ENCODE measurements at regions not wholly inside any gene's neighbourhood (a gene's known extent, or its start where the extent isn't known, plus 50 kb on each side); places are given as distances from the start of the nearest gene placed in this dataset.
A peak's percentile ranks its signal among the peaks of the same experiment; 100 is the strongest.
"Not testable (repeated sequence)": the region's sequence is repeated elsewhere in the genome, so short reads cannot be mapped to it uniquely, and the experiment has no call there.

GRCh38 chr5:92265804-92266203 is 882.7 kb upstream of the ARRDC3 start:
- H3K27me3 ChIP-seq (replicated peaks; ENCODE audit: control insufficient read depth, insufficient read depth, low read length): no peaks in the 10 kb centered on the region

GRCh38 chr5:92255605-92256004 is 872.5 kb upstream of the ARRDC3 start:
- H3K4me1 ChIP-seq (ENCODE audit: control insufficient read depth, insufficient read depth, low read length); H3K27me3 ChIP-seq (replicated peaks; ENCODE audit: control insufficient read depth, insufficient read depth, low read length); H3K9me3 ChIP-seq (ENCODE audit: control insufficient read depth, low read length); H3K4me3 ChIP-seq (ENCODE audit: low read length); H3K36me3 ChIP-seq (ENCODE audit: control insufficient read depth, insufficient read depth, low read length, severe bottlenecking); H3K9ac ChIP-seq (ENCODE audit: low read length); DNase-seq (ENCODE audit: low read depth): not testable (repeated sequence)

More at GRCh38 chr5:92265804-92266203, 882.7 kb upstream of the ARRDC3 start:
- no peak overlapping the region for H3K4me3 ChIP-seq (ENCODE audit: low read length)
- no peak for DNase-seq (ENCODE audit: low read depth)
- no peak overlapping the region for H3K9ac ChIP-seq (ENCODE audit: low read length)
- H3K9me3 ChIP-seq (ENCODE audit: control insufficient read depth, low read length): no peaks in the 10 kb centered on the region
- no peaks in the 10 kb centered on the region for H3K36me3 ChIP-seq (ENCODE audit: control insufficient read depth, insufficient read depth, low read length, severe bottlenecking)
- no peaks in the 10 kb centered on the region for H3K4me1 ChIP-seq (ENCODE audit: control insufficient read depth, insufficient read depth, low read length)

GRCh38 chr5:92248518-92248917 is 865.4 kb upstream of the ARRDC3 start:
- Histone ChIP-seq H3K27me3 (replicated peaks; ENCODE audit: control insufficient read depth, insufficient read depth, low read length) (no peaks in the 10 kb centered on the region), H3K4me3 (ENCODE audit: low read length) (no peak overlapping the region), H3K9me3 (ENCODE audit: control insufficient read depth, low read length) (peaks cover 7% of the 10 kb centered on the region), H3K9ac (ENCODE audit: low read length) (no peak overlapping the region), H3K4me1 (ENCODE audit: control insufficient read depth, insufficient read depth, low read length) (no peaks in the 10 kb centered on the region), H3K36me3 (ENCODE audit: control insufficient read depth, insufficient read depth, low read length, severe bottlenecking) (no peaks in the 10 kb centered on the region)
- no peak for DNase-seq (ENCODE audit: low read depth)

- no peaks in the 10 kb centered on the region for H3K4me1 ChIP-seq (ENCODE audit: control insufficient read depth, insufficient read depth, low read length)
- no peak overlapping the region for H3K9ac ChIP-seq (ENCODE audit: low read length)
- no peak overlapping the region for H3K4me3 ChIP-seq (ENCODE audit: low read length)
- H3K27me3 ChIP-seq (replicated peaks; ENCODE audit: control insufficient read depth, insufficient read depth, low read length): no peaks in the 10 kb centered on the region
- H3K9me3 ChIP-seq (ENCODE audit: control insufficient read depth, low read length): no peaks in the 10 kb centered on the region
- DNase-seq (ENCODE audit: low read depth): no peak
- H3K36me3 ChIP-seq (ENCODE audit: control insufficient read depth, insufficient read depth, low read length, severe bottlenecking): no peaks in the 10 kb centered on the region
These were observed 859.1 kb upstream of the ARRDC3 start for GRCh38 chr5:92242170-92242569.

GRCh38 chr5:92237896-92238295 is 854.8 kb upstream of the ARRDC3 start:
- Histone ChIP-seq H3K36me3 (ENCODE audit: control insufficient read depth, insufficient read depth, low read length, severe bottlenecking) (no peaks in the 10 kb centered on the region), H3K27me3 (replicated peaks; ENCODE audit: control insufficient read depth, insufficient read depth, low read length) (no peaks in the 10 kb centered on the region), H3K4me1 (ENCODE audit: control insufficient read depth, insufficient read depth, low read length) (no peaks in the 10 kb centered on the region), H3K9me3 (ENCODE audit: control insufficient read depth, low read length) (no peaks in the 10 kb centered on the region), H3K9ac (ENCODE audit: low read length) (no peak overlapping the region), H3K4me3 (ENCODE audit: low read length) (no peak overlapping the region)
- DNase-seq (ENCODE audit: low read depth): no peak

GRCh38 chr5:92222449-92222848 is 839.3 kb upstream of the ARRDC3 start:
- Histone ChIP-seq H3K9ac (ENCODE audit: low read length) (no peak overlapping the region), H3K4me1 (ENCODE audit: control insufficient read depth, insufficient read depth, low read length) (no peaks in the 10 kb centered on the region), H3K9me3 (ENCODE audit: control insufficient read depth, low read length) (peaks cover 3% of the 10 kb centered on the region), H3K27me3 (replicated peaks; ENCODE audit: control insufficient read depth, insufficient read depth, low read length) (no peaks in the 10 kb centered on the region), H3K4me3 (ENCODE audit: low read length) (no peak overlapping the region), H3K36me3 (ENCODE audit: control insufficient read depth, insufficient read depth, low read length, severe bottlenecking) (no peaks in the 10 kb centered on the region)
- DNase-seq (ENCODE audit: low read depth): peak; percentile 22

- H3K27me3 ChIP-seq (replicated peaks; ENCODE audit: control insufficient read depth, insufficient read depth, low read length); H3K9ac ChIP-seq (ENCODE audit: low read length); H3K36me3 ChIP-seq (ENCODE audit: control insufficient read depth, insufficient read depth, low read length, severe bottlenecking); DNase-seq (ENCODE audit: low read depth); H3K4me3 ChIP-seq (ENCODE audit: low read length); H3K4me1 ChIP-seq (ENCODE audit: control insufficient read depth, insufficient read depth, low read length): not testable (repeated sequence)
- H3K9me3 ChIP-seq (ENCODE audit: control insufficient read depth, low read length): peaks cover 11% of the 10 kb centered on the region
These were observed 833.7 kb upstream of the ARRDC3 start for GRCh38 chr5:92216852-92217251.

GRCh38 chr5:92215116-92215515 is 832.0 kb upstream of the ARRDC3 start:
- peaks cover 11% of the 10 kb centered on the region for H3K9me3 ChIP-seq (ENCODE audit: control insufficient read depth, low read length)
- no peak for DNase-seq (ENCODE audit: low read depth)
- H3K27me3 ChIP-seq (replicated peaks; ENCODE audit: control insufficient read depth, insufficient read depth, low read length): no peaks in the 10 kb centered on the region
- no peaks in the 10 kb centered on the region for H3K36me3 ChIP-seq (ENCODE audit: control insufficient read depth, insufficient read depth, low read length, severe bottlenecking)
- no peak overlapping the region for H3K9ac ChIP-seq (ENCODE audit: low read length)
- H3K4me3 ChIP-seq (ENCODE audit: low read length): no peak overlapping the region
- H3K4me1 ChIP-seq (ENCODE audit: control insufficient read depth, insufficient read depth, low read length): no peaks in the 10 kb centered on the region

- Histone ChIP-seq H3K27me3 (replicated peaks; ENCODE audit: control insufficient read depth, insufficient read depth, low read length) (no peaks in the 10 kb centered on the region), H3K9me3 (ENCODE audit: control insufficient read depth, low read length) (peaks cover 5% of the 10 kb centered on the region), H3K36me3 (ENCODE audit: control insufficient read depth, insufficient read depth, low read length, severe bottlenecking) (no peaks in the 10 kb centered on the region), H3K4me3 (ENCODE audit: low read length) (no peak overlapping the region), H3K9ac (ENCODE audit: low read length) (no peak overlapping the region), H3K4me1 (ENCODE audit: control insufficient read depth, insufficient read depth, low read length) (no peaks in the 10 kb centered on the region)
- DNase-seq (ENCODE audit: low read depth): no peak
These were observed 825.1 kb upstream of the ARRDC3 start for GRCh38 chr5:92208265-92208664.

- no peak for DNase-seq (ENCODE audit: low read depth)
- H3K9me3 ChIP-seq (ENCODE audit: control insufficient read depth, low read length): peaks cover 5% of the 10 kb centered on the region
- H3K4me1 ChIP-seq (ENCODE audit: control insufficient read depth, insufficient read depth, low read length): no peaks in the 10 kb centered on the region
- no peaks in the 10 kb centered on the region for H3K36me3 ChIP-seq (ENCODE audit: control insufficient read depth, insufficient read depth, low read length, severe bottlenecking)
- no peak overlapping the region for H3K9ac ChIP-seq (ENCODE audit: low read length)
- H3K27me3 ChIP-seq (replicated peaks; ENCODE audit: control insufficient read depth, insufficient read depth, low read length): no peaks in the 10 kb centered on the region
- no peak overlapping the region for H3K4me3 ChIP-seq (ENCODE audit: low read length)
These were observed 824.0 kb upstream of the ARRDC3 start for GRCh38 chr5:92207151-92207550.

- Histone ChIP-seq H3K9ac (ENCODE audit: low read length) (no peak overlapping the region), H3K9me3 (ENCODE audit: control insufficient read depth, low read length) (peaks cover 5% of the 10 kb centered on the region), H3K27me3 (replicated peaks; ENCODE audit: control insufficient read depth, insufficient read depth, low read length) (no peaks in the 10 kb centered on the region), H3K36me3 (ENCODE audit: control insufficient read depth, insufficient read depth, low read length, severe bottlenecking) (no peaks in the 10 kb centered on the region), H3K4me3 (ENCODE audit: low read length) (no peak overlapping the region), H3K4me1 (ENCODE audit: control insufficient read depth, insufficient read depth, low read length) (no peaks in the 10 kb centered on the region)
- peak; percentile 22 for DNase-seq (ENCODE audit: low read depth)
These were observed 823.6 kb upstream of the ARRDC3 start for GRCh38 chr5:92206681-92207080.

- H3K36me3 ChIP-seq (ENCODE audit: control insufficient read depth, insufficient read depth, low read length, severe bottlenecking); H3K9me3 ChIP-seq (ENCODE audit: control insufficient read depth, low read length); H3K4me1 ChIP-seq (ENCODE audit: control insufficient read depth, insufficient read depth, low read length); H3K4me3 ChIP-seq (ENCODE audit: low read length); DNase-seq (ENCODE audit: low read depth); H3K9ac ChIP-seq (ENCODE audit: low read length); H3K27me3 ChIP-seq (replicated peaks; ENCODE audit: control insufficient read depth, insufficient read depth, low read length): not testable (repeated sequence)
These were observed 815.9 kb upstream of the ARRDC3 start for GRCh38 chr5:92199035-92199434.

Measured in adipocyte (in vitro differentiated cells).